GF-D8 (cell line): ENCODE measurements at regions not wholly inside any gene's neighbourhood (a gene's known extent, or its start where the extent isn't known, plus 50 kb on each side); places are given as distances from the start of the nearest gene placed in this dataset.

Experiments used
- DNase-seq: peaks from one replicate; lab custom pipeline; 2025; lab: John Stamatoyannopoulos, UW

- no peak for DNase-seq
These were observed 535.9 kb upstream of the VRK2 start for GRCh38 chr2:57510704-57511103.

GRCh38 chr2:57515366-57515765, 531.2 kb upstream of the VRK2 start:
- no peak for DNase-seq

- DNase-seq, result peak; percentile 4
These were observed 529.8 kb upstream of the VRK2 start for GRCh38 chr2:57516698-57517340.

- DNase-seq, result no peak
These were observed 523.3 kb upstream of the VRK2 start for GRCh38 chr2:57523304-57523703.

- DNase-seq, result no peak
These were observed 518.9 kb upstream of the VRK2 start for GRCh38 chr2:57527685-57528084.

GRCh38 chr2:57528499-57528898, 518.1 kb upstream of the VRK2 start:
- DNase-seq, result no peak

GRCh38 chr2:57534358-57534757, 512.2 kb upstream of the VRK2 start:
- DNase-seq, result no peak

GRCh38 chr2:57536535-57537231, 509.9 kb upstream of the VRK2 start:
- DNase-seq, result no peak

GRCh38 chr2:57539761-57540160, 506.8 kb upstream of the VRK2 start:
- DNase-seq, result no peak

- DNase-seq, result no peak
These were observed 504.5 kb upstream of the VRK2 start for GRCh38 chr2:57542081-57542480.

- no peak for DNase-seq
These were observed 503.4 kb upstream of the VRK2 start for GRCh38 chr2:57543211-57543610.

- no peak for DNase-seq
These were observed 502.0 kb upstream of the VRK2 start for GRCh38 chr2:57544624-57545023.

- DNase-seq, result no peak
These were observed 500.1 kb upstream of the VRK2 start for GRCh38 chr2:57546478-57546877.

GRCh38 chr2:57549642-57550102, 496.9 kb upstream of the VRK2 start:
- peak; percentile 42 for DNase-seq

- no peak for DNase-seq
These were observed 495.7 kb upstream of the VRK2 start for GRCh38 chr2:57550912-57551311.

- DNase-seq, result no peak
These were observed 493.7 kb upstream of the VRK2 start for GRCh38 chr2:57552885-57553284.

- no peak for DNase-seq
These were observed 492.3 kb upstream of the VRK2 start for GRCh38 chr2:57554348-57554747.

- no peak for DNase-seq
These were observed 488.3 kb upstream of the VRK2 start for GRCh38 chr2:57558312-57558711.

- DNase-seq, result no peak
These were observed 484.1 kb upstream of the VRK2 start for GRCh38 chr2:57562495-57562894.

GRCh38 chr2:57563015-57563414, 483.6 kb upstream of the VRK2 start:
- DNase-seq, result no peak

GRCh38 chr2:57567245-57567644, 479.4 kb upstream of the VRK2 start:
- no peak for DNase-seq

- DNase-seq, result no peak
These were observed 477.2 kb upstream of the VRK2 start for GRCh38 chr2:57569396-57569795.

- DNase-seq, result no peak
These were observed 475.6 kb upstream of the VRK2 start for GRCh38 chr2:57570961-57571360.
